UCSD-AML1 (cell line): ENCODE measurements at regions not wholly inside any gene's neighbourhood (a gene's known extent, or its start where the extent isn't known, plus 50 kb on each side); places are given as distances from the start of the nearest gene placed in this dataset.

Experiments used
- DNase-seq: peaks from one replicate; lab custom pipeline; 2025; ENCODE audit not compliant: unreplicated experiment; lab: John Stamatoyannopoulos, UW

- no peak for DNase-seq
Measured at GRCh38 chr7:128167791-128168666, 73.0 kb upstream of the LEP start.

DNA sequence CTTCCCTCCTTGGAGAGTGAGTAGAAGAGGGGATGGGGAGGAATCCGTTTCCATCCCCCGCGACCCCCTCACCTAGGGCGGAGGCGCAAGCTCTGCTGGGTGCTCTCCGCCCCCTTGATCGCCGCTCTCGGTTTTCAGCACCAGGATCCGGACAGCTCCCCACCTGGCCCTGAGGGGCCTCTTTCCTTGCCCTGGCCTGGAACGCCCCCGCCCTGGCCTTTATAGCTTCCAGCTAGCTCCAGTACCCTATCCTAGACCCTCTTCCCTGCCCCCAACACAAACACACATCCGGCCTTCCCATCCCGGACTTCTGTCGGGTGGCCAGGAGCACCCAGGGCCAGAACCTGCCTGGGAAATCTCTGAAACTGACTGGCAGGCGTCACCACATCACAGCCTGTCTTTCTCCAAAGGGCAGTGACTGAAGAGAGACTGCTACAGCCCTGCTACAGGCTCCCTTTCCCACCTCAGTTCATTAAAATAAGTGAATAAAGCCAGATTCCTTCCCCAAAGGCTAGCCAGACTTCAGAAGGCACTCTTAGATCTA is 72.3 kb upstream of the LEP start:
- no peak for DNase-seq

- no peak for DNase-seq
Measured at GRCh38 chr7:128170461-128170860, 70.6 kb upstream of the LEP start.

- no peak for DNase-seq
Measured at GRCh38 chr7:128171342-128171918, 69.6 kb upstream of the LEP start.

GRCh38 chr7:128172151-128172550 is 68.9 kb upstream of the LEP start:
- DNase-seq = no peak

DNA sequence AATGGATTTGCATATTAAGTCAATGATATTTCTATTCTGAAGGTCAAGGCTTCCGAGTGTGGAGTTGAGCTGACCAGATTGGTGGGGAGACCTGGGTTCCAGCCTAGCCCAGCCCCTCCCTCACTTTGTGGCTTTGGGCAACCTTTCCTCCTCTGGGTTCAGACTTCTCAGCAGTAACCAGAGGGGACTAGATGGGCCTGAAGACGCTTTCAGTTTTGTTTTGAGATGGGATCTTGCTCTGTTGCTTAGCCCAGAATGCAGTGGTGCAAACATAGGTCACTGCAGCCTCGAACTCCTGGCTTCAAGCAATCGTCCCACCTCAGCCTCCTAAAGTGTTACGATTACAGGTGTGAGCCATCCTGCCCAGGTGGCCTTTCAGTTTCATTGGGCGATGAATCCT is 68.1 kb upstream of the LEP start:
- DNase-seq = no peak

DNA sequence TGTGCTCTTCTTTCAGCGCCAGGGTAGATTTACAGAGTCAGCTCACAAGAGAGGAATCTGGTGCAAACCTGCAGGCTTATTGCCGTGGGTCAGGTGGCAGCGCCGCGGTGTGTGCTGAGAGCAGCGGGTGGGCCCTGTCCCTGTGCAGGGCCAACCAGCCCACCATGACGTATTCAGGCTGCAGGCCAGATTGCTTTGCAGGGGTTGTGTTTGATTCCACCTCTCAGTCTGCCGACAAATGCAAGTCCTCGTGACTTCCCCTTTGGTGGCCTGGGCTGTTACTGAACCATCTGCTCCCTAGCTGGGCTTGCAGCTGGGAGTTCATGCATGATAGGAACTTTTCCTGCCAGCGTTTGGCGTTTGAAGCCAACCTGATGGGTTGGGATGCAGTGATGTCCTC is 66.7 kb upstream of the LEP start:
- no peak for DNase-seq

DNA sequence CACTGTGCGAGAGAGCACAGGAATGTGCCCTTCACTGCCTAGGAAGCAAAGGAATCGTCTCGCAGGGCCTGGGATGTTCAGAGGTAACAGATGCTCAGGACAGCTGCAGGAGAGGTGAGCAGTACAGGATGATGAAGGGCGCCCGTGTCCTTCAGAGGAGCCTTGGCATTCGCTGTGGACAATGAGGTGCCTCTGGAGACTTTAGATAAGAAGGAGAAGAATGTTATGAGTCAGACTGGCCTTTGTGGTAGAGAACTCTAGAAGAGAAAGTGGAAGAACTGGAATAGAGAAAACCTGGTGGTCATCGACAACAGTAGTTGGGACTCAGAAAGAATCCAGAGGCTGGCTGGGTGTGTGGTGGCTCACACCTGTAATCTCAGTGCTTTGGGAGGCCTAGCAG is 64.4 kb upstream of the LEP start:
- DNase-seq = no peak

DNA sequence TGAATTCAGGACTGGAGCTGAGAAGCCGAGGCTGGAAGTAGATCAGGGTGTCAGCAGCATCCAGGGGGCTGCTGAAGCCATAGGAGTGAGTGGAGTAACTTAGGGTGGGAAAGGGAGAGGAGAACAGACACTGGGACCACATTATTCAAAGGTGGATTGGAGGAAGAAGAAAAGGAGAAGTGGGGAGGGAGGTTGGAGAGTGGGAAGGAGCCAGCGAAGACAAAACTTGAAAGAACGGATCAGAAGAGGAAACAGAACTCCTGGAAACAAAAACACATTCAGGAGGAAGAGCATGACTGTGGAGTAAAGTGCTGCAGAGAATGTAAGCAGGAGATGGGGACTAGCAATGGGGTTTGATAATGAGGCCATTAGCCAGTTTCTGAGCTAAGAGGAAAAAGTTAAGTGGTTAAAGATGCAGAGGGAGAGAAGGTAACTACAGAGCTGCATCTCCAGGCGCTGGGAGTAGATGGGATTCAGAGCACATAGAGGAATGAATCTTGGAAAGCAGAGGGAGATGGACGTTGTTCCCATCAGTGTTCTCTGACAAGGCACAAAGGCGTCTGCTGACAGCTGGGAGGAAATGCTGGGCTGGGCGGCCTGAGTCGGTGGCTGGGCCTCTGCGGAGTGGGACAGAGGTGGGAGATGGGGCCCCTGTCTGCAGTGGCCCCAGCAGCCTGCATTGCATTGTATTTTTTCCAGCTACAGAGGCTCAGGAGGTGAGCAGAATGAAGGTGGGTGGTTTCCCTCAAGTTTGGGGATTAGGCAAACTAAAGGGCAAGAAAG is 63.1 kb upstream of the LEP start:
- DNase-seq = no peak

GRCh38 chr7:128178611-128179010 is 62.5 kb upstream of the LEP start:
- no peak for DNase-seq

DNA sequence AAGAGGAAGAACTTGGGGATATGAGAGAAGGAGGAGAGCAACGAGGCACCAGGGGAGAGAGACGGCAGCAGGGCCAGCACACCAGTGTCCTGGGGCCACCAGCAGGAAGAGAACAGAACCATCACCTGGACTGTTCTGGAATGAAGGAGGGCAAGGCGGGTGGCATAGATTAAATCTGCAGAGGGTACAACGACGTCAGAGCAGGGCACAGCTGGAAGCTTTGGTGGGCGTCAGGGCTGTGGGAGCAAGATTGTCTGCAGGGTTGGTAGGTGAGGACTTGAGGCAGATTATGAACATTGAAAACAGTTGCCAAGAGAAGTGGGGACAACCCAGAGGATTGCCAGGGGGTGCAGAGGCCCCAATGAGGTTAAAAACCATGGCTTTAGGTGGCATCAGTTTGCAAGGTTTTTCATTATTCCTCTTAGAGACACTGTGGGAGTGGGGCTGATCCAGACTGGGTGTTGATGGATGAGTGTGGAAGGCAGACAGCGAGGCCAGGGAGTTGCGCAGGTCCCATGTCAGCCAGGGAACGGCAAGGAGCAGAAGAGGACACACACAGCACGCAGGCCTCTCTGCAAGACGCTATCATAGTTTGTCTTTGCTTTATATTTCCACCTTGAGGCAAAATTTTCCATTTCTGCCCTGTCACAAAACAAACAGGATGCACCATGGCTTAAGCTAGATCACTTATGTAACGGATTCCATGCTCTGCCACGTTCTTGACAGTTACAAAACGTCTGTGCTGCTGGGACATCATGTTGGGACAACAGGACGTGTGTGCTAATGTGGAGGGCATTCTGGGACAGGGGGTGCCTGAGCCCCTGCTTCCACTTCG is 52.5 kb upstream of the LEP start:
- DNase-seq = no peak

- no peak for DNase-seq
Measured at GRCh38 chr7:128189231-128189930, 51.7 kb upstream of the LEP start.

DNA sequence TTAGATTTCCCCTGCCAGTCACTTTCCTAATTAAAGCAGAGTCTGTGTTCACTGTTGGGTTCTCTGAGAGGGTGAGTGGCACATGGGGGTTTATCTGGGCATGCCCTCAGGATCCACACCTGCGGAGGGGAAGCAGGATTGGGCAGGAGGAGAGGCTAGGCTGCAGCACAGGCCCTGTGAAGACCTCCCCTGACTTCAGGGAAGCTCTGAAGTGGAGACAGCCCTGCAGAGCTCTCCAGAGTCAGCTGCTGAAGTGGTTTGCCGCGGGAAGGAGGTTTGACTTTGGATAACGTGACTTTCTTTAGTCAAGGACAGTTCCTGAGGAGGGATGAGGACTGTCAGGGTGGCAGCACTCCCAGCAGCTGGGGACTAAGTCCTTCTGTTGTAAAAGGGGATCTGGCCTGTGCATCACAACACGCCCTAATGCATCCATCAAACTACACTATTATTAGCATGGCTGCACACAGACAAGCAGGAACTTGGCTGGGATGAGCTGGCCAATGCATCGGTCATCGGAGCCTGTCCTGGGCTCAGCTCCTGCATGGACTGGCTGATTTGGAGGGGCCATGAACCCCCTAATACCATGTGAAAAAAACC is 50.9 kb upstream of the LEP start:
- no peak for DNase-seq

DNA sequence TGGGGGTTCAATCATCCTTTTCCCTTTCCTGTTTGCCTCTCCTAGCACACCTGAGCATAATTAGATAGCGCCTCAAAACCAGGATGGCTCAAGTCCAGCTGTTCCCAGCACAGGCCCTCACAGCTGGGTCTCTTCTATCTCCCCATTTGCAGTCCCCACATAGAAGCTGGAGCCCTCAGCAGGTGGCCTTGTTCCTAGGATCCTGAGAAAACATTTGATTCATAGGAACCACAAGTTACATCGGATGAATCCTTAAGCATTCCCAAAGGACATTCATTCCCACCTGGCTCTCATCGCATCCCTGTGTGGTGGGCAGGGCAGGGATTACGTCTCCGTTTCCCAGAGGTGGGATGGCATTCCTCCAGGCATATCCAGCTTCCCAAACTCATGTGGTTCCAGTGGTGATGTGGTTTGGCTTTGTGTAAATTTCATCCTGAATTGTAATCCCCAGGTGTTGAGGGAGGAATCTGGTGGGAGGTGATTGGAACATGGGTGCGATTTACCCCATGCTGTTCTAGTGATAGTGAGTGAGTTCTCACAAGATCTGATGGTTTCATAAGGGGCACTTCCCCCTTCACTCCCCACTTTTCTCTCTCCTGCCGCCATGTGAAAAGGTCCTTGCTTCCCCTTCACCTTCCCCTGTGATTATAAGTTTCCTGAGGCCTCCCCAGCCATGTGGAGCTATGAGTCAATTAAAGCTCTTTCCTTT is 49.8 kb upstream of the LEP start:
- no peak for DNase-seq
